Keratinocyte (primary cell): ENCODE measurements at regions not wholly inside any gene's neighbourhood (a gene's known extent, or its start where the extent isn't known, plus 50 kb on each side); places are given as distances from the start of the nearest gene placed in this dataset.

Experiments
- DNase-seq: peaks from one replicate; pipeline ENCODE4 v3.0.0-alpha.2; 2011; ENCODE audit warnings: low read depth, missing footprints, low spot score
- FAIRE-seq: peaks from 2 replicates; lab custom pipeline; 2011; peaks lifted over from hg19 to GRCh38; lab: Jason Lieb, UNC
- H2AFZ ChIP-seq: 2 replicates; pipeline ENCODE4 v1.6.0; 2012; ENCODE audit warnings: low read length, control low read depth, inconsistent platforms; ENCODE audit not compliant: control insufficient read depth
- H3K27ac ChIP-seq: 2 replicates; pipeline ENCODE4 v1.5.1; 2011; ENCODE audit warnings: low read length; ENCODE audit not compliant: control insufficient read depth, insufficient read depth
- H3K27me3 ChIP-seq: 3 replicates; pipeline ENCODE4 v1.6.0; 2011; ENCODE audit warnings: low read length; ENCODE audit not compliant: control insufficient read depth, insufficient read depth; ENCODE audit errors: extremely low read depth
- H3K36me3 ChIP-seq, 2 experiments: 2 replicates in 1 of 2; 3 replicates in 1 of 2; pipeline ENCODE4 v1.5.1; 2011; ENCODE audit warnings: low read length in 2 of 2, mild to moderate bottlenecking in 1 of 2; ENCODE audit not compliant: control insufficient read depth in 2 of 2, insufficient read depth in 2 of 2; ENCODE audit errors: extremely low read depth in 1 of 2
- H3K4me1 ChIP-seq: 3 replicates; pipeline ENCODE4 v1.5.1; 2011; ENCODE audit warnings: low read length; ENCODE audit not compliant: control insufficient read depth, insufficient read depth; ENCODE audit errors: extremely low read depth
- H3K4me2 ChIP-seq: 3 replicates; pipeline ENCODE4 v1.6.0; 2011; ENCODE audit warnings: low read depth, low read length; ENCODE audit not compliant: control insufficient read depth, insufficient read depth; ENCODE audit errors: extremely low read depth
- H3K4me3 ChIP-seq, 3 experiments: fragments of 200-600 bp in 1 of 3; sonication (generic) in 1 of 3; 2 replicates in 2 of 3; 3 replicates in 1 of 3; pipeline ENCODE4 v1.5.1; 2011 to 2016; ENCODE audit warnings: low read length in 3 of 3, mild to moderate bottlenecking in 3 of 3, control low read depth in 2 of 3, inconsistent platforms in 1 of 3, low read depth in 1 of 3, mixed read lengths in 1 of 3, mixed run types in 1 of 3, moderate library complexity in 1 of 3; ENCODE audit not compliant: control insufficient read depth in 2 of 3, insufficient read depth in 2 of 3; ENCODE audit errors: extremely low read depth in 1 of 3
- H3K79me2 ChIP-seq: 2 replicates; pipeline ENCODE4 v1.6.0; 2012; ENCODE audit warnings: low read length; ENCODE audit not compliant: control insufficient read depth, insufficient read depth
- H3K9ac ChIP-seq: 3 replicates; pipeline ENCODE4 v1.6.0; 2011; ENCODE audit warnings: low read length; ENCODE audit not compliant: control insufficient read depth, insufficient read depth; ENCODE audit errors: extremely low read depth
- H3K9me1 ChIP-seq: 3 replicates; pipeline ENCODE4 v1.6.0; 2011; ENCODE audit warnings: low read length; ENCODE audit not compliant: control insufficient read depth, insufficient read depth; ENCODE audit errors: extremely low read depth
- H3K9me3 ChIP-seq: 2 replicates; pipeline ENCODE4 v1.5.1; 2012; ENCODE audit warnings: low read depth, low read length; ENCODE audit not compliant: control insufficient read depth
- H4K20me1 ChIP-seq: 3 replicates; pipeline ENCODE4 v1.6.0; 2011; ENCODE audit warnings: low read length; ENCODE audit not compliant: control insufficient read depth, insufficient read depth; ENCODE audit errors: extremely low read depth
- CTCF ChIP-seq, 3 experiments: IDR thresholded peaks in 1 of 3; conservative IDR thresholded peaks in 1 of 3; optimal IDR thresholded peaks in 1 of 3; 2 replicates in 2 of 3; 3 replicates in 1 of 3; pipeline versions ENCODE3 to v1.5.1; 2011; ENCODE audit warnings: low read length in 3 of 3, mild to moderate bottlenecking in 3 of 3, moderate library complexity in 2 of 3, control low read depth in 1 of 3, inconsistent platforms in 1 of 3; ENCODE audit not compliant: insufficient read depth in 2 of 3; ENCODE audit errors: extremely low read depth in 1 of 3
- EZH2 ChIP-seq: IDR thresholded peaks from one replicate; pipeline ENCODE4 v1.6.1; 2012; ENCODE audit warnings: inconsistent platforms, mild to moderate bottlenecking, low read length, moderate library complexity
- dilution Hi-C: fragments of 300-500 bp; cut with MboI; formaldehyde crosslinking; loops from one replicate; pipeline ENCODE4 v1.7.0; 2020; ENCODE audit warnings: low sequenced_read_pairs; ENCODE audit not compliant: extremely low pct_ligation_motif_present

DNA sequence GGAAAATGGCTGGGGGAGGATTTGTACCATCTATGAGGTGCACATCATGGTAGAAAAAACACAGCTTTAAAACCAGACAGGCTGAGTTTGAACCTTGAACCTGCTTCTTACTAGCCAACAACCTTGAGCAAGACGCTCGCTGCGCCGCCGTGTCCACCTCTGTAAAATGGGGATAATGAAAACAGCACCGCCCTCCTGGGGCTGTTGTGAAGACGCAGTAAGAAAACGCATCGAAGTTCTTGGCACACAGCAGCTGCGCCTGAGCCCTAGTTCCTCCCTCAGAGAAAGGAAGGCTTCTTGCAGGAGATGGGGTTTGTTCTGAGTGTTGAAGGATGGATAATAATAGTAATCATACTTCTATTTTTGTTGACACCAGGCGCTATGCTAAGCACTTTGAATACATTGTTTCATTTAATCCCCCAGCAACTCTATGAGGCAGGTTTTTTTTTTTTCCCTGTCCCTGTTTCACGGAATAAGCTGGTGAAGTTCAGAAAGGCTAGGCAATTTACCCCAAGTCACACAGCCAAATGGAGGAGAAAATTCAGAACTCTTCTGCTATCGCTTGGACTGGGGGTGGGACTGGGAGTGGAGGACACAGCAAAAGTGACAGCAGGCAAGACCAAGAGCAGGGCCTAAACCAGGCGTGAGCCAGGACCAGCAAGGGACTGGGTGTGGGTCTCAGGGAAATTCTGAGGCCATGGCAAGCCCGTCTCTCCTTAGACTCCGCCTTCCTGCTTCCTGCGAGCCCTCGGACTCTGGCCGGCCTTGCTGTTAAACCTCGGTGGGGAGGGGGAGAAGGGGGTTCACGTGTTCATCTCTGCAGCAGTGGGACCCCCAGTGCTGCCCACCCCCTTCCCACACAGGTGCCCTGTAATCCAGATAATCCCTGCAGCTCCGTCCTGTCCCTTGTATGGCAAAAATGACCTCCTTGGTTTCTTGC is 97.5 kb downstream of the LRRC74A start:
- H3K27ac ChIP-seq, result no peak overlapping the region
- H3K79me2 ChIP-seq, result no peaks in the 10 kb centered on the region
- no peaks in the 10 kb centered on the region for H4K20me1 ChIP-seq
- H2AFZ ChIP-seq, result no peak overlapping the region
- dilution Hi-C loops, result no loop called here
- H3K4me3 ChIP-seq, result no peak overlapping the region
- no peak overlapping the region for H3K4me2 ChIP-seq
- peaks cover 3% of the 10 kb centered on the region for H3K9me1 ChIP-seq
- H3K4me1 ChIP-seq, result peaks cover 35% of the 10 kb centered on the region
- no peaks in the 10 kb centered on the region for H3K9me3 ChIP-seq
- FAIRE-seq (no peak), DNase-seq (no peak)
- no peaks in the 10 kb centered on the region for H3K36me3 ChIP-seq
- no peaks in the 10 kb centered on the region for H3K27me3 ChIP-seq
- TF ChIP-seq EZH2 (no peak), CTCF (optimal IDR thresholded peaks at IDR 0.05 in 1 of 3, IDR thresholded peaks at IDR 0.05 in 1 of 3, conservative IDR thresholded peaks at IDR 0.05 in 1 of 3; ENCODE audit: extremely low read depth in 1 of 3, insufficient read depth in 2 of 3, low read length in 3 of 3) (no peak)
- no peak overlapping the region for H3K9ac ChIP-seq

GRCh38 chr14:76922584-76922983 is 96.4 kb downstream of the LRRC74A start:
- TF ChIP-seq EZH2 (no peak), CTCF (optimal IDR thresholded peaks at IDR 0.05 in 1 of 3, IDR thresholded peaks at IDR 0.05 in 1 of 3, conservative IDR thresholded peaks at IDR 0.05 in 1 of 3; ENCODE audit: extremely low read depth in 1 of 3, insufficient read depth in 2 of 3, low read length in 3 of 3) (no peak)
- dilution Hi-C loops, result no loop called here
- H3K36me3 ChIP-seq, result no peaks in the 10 kb centered on the region
- no peak overlapping the region for H3K4me2 ChIP-seq
- no peaks in the 10 kb centered on the region for H3K9me3 ChIP-seq
- DNase-seq, result no peak
- no peak overlapping the region for H3K4me3 ChIP-seq
- no peak overlapping the region for H3K9ac ChIP-seq
- no peaks in the 10 kb centered on the region for H4K20me1 ChIP-seq
- H2AFZ ChIP-seq, result no peak overlapping the region
- H3K79me2 ChIP-seq, result no peaks in the 10 kb centered on the region
- H3K27ac ChIP-seq, result no peak overlapping the region
- H3K9me1 ChIP-seq, result peaks cover 3% of the 10 kb centered on the region
- no peak for FAIRE-seq
- H3K4me1 ChIP-seq, result peaks cover 35% of the 10 kb centered on the region
- H3K27me3 ChIP-seq, result no peaks in the 10 kb centered on the region
